HTR-8/SVneo (cell line): ENCODE measurements at regions not wholly inside any gene's neighbourhood (a gene's known extent, or its start where the extent isn't known, plus 50 kb on each side); places are given as distances from the start of the nearest gene placed in this dataset.

Experiments
- DNase-seq: peaks from one replicate; pipeline ENCODE4 v3.0.0; 2011; ENCODE audit warnings: low spot score, mixed read lengths; ENCODE audit not compliant: insufficient read length
- FAIRE-seq: peaks from 2 replicates; lab custom pipeline; 2011; peaks lifted over from hg19 to GRCh38; lab: Jason Lieb, UNC

DNA sequence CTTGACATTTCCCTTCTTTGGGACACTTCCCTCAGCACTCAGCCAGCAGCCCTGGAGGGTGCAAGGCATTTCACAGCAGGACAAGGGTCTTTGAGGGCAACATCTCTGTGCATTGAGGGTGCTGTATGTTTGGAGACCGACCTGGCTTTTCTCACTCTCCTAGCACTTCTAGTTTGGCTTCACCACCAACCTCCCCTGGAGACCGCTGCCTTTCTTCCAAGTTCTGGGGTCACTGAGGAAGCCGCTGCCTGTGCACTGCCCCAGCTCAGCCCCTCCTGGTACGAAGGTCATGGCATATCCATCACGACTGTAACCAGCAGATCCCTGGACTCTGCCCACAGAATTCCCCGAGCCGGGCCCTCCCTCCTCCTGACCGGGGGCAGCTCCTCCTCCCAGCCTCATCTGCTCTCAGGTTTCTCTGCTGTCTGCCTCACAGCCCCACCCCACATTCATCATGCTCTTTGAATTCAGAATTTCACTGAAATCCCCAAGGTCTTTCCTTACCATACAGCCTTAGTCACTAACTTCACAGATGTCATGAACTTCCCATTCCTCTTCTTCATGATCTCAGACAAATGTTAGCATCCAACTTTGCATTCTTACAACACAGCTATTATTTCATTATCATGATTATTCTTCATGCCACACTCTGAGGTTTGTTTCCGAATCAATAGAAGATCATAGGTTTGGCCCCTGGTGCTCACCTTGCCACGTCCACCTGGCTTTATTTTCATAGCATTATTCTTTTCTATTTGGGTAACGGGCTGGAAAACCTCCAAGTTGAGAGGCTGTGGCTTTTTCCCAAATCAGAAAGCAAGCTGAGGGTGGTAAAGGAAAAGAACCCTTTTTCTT lies 113.0 kb upstream of the COPS8 start:
- FAIRE-seq (peak; percentile 66), DNase-seq (peak; percentile 90)

DNA sequence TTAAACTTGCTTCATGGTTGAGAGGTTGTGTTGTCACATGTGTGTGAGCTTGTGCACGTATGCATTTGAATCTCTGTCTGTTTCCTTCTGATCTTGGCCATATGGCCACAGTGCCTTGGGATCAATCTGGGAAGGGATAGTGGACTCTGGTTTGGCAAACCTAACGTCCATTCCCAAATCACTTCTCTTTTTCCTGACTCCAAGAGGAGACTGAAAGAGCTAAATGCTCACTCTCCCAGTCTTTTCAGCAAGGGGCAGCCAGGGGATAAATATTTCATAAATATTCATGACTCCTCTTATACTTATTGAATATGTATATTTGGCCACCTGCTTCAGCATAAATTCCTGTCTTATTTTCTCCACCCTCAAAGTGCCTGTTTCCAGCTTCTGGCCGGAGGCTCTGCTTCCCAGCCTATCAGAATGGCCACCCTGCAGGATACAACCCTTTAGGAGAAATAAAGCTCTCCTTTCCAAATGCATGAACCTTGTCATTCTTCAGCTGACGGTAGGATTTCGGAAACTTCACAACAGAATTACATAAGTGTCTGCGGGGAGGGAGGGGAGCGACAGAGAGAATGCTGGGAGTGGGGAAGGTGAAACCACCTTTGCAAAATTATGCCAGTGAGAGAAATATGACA lies 112.2 kb upstream of the COPS8 start:
- DNase-seq = no peak
- FAIRE-seq = no peak

DNA sequence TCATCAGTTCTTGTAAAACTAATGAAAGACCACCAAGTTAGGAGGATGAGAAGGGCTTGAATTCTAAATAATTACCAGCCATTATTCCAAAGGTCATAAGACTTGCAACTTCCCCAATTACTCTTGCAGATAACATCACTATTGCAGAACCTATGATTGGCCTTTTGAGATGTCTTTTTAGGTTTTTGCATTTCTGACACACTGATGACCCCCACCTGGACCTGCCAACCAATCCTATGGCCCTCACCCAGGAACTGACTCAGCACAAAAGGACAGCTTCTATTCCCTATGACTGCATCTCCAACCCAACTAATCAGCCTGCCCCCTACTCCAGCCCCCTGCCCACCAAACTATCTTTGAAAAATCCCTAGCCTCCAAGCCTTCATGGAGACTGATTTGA lies 111.5 kb upstream of the COPS8 start:
- DNase-seq (no peak), FAIRE-seq (no peak)

DNA sequence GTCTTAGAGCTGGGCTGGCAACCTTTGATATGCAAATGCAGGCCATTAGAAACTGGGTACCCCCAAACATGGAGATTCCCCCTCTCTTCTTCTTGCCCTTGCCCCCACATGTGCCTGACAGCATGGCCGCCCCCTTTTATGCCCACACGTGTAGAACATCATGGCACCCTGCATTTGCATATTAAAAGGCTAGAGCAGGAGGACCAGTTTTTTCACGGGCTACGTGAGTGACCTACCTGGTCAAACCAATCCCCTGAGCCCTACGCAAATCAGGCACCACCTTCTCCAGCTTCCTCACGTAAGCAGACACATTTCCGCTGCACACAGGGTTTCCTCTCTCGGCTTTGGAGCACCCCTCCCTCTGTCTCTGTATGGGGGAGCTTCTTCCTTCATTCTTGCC lies 110.9 kb upstream of the COPS8 start:
- no peak for FAIRE-seq

DNA sequence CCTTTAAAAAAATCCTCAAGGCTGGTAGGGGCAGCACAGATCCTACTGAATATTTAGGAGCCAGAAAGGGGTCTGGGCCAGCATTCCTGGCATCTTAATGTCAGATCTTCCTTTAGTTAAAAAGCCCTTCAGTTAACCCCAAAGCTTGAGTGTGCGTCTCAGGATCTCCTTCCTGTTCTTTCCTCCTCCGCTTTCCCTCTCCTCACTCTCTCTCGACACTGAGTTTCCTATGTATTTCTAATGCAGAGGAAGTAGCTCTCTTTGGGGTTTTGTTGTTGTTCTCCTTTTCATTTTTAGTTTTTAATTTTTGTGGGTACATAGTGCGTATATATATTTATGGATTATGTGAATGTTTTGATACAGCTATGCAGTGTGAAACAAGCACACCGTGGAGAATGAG lies 109.9 kb upstream of the COPS8 start:
- no peak for DNase-seq
- FAIRE-seq = no peak

More for the DNA sequence above, 110.9 kb upstream of the COPS8 start:
- no peak for DNase-seq

DNA sequence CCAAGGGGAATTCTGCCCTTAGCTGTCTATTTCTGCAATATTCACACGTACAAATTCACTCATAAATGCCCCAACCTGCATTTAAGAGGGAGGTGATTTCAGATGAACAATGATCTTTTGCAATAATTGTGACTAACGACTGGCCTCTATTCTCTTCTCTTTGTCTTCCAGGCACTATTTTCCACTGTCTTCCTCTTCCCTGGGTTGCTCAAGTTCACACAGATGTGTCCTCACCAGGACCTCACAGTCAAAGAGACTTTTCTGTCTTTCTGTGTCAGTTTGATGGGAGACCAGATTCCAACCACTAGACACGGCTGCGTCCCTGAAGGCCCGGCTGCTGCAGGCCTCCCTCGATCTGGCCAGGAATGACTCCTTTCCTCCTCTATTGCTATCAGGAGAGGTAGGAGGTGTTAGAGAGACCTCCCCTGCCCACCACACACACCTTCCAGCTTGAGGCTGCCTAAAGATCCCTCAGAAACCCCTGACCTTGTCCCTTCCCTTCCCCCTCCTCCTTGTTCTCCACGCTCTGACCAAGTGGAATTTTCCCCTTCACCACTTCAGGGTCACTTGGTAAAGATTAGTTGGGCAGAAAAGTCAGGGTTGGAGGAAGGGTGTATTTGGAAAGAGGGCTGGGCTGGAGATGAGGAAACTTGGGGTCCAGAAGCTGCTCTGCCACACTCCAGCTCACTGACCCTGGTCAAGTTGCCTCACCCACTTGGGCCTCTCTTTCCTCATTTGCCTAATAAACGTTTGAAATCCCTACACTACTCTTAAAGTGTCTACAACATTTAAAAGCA lies 109.2 kb upstream of the COPS8 start:
- DNase-seq = no peak

DNA sequence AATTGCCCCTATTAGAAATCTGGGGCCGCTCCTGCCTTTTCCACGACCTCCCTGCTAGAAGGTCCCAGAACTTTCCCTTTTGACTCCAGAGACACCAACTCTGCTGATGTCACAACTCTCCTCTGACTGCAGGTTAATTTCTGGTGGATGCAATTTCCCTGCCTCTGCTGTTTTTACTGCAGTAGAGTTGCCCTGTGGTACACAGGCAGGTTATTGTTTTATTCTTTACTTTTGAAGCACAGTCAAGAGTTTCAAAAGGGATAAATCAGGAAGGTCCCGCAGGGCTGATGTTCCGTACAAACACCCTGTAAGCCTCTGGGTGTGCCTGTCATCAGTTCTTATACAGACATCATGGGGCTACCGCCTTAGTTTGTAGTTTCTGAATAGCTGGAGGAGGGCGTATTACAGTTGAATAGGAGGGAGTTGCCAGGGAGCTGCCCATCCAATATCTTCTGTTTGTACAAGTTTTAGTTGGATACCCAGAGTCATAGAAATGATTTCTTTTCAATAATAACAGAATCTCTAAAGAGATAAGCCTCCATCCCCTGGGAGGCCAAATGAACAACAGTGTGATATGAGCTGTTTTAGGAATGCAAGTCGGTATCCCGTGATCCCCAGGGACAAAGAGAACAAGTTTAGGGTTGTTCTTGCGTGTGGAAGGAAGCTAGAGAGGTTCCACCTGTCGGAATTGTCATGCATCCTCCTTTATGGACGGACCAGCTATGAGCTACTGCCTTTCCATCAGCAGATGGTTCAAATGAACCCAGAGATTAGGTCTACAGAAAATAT lies 108.4 kb upstream of the COPS8 start:
- DNase-seq = no peak
- no peak for FAIRE-seq

More for the DNA sequence above, 109.2 kb upstream of the COPS8 start:
- no peak for FAIRE-seq

DNA sequence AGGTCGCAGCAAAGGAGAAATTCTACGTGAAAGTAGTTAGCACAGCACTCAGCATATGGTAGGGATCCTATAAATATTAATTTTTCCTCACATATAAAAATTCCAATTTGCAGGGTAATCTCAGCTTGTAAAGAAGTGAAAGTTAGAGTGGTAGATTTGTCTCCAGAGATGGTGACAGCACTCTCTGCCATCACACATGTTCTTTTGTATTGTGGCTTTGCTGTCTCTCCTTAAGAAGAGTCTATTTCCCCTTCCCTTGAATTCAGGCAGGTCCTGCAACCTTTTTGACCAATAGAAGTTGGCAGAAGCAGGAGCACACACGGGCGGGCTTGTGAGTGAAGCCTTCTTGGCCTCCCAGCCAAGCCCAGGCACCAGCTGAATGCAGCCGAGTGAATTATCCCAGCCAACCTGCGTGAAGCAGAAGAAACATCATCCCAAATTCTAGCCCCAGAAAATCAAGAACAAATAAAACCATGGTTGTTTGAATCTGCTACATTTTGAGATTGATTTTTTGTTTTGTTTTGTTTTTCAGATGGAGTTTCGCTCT lies 107.8 kb upstream of the COPS8 start:
- DNase-seq = no peak
- FAIRE-seq = no peak

DNA sequence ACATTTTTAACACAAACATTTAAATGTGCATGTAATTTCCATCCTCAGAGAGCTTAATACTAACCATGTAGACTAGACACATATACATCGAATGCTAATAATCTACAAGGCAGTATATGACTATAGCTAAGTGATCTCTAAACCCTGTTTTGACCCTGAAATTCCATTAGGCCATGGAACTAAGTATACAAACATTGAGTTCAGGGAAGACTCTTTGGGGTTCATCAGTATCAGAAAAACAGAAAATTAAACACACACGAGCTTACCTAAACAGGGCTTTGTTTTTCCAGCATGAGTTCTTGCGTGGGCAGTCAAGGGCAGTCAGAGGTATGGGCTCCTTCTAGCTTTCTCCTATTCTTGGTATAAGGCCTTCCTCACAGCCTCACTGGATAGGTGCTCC lies 106.0 kb upstream of the COPS8 start:
- no peak for FAIRE-seq

DNA sequence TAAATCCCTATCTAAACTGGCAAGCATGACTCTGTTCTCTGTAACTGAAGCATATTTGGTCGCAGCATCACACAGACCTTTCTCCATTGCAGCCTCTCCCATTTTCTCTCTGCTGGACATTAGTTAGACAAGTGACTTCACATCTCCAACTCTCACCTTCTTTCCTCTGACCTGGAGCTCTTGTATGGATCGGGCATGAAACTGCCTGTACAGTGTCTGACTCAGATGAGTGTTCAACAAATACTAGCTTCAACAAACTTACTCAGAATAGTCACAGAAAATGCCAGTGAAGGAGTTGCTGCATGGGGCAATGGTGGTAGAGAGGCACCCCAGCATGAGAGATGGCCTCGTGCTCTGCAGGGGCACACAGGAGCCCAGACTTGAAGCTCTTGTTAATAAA lies 104.7 kb upstream of the COPS8 start:
- DNase-seq (no peak), FAIRE-seq (no peak)

More for the DNA sequence above, 106.0 kb upstream of the COPS8 start:
- DNase-seq = no peak

DNA sequence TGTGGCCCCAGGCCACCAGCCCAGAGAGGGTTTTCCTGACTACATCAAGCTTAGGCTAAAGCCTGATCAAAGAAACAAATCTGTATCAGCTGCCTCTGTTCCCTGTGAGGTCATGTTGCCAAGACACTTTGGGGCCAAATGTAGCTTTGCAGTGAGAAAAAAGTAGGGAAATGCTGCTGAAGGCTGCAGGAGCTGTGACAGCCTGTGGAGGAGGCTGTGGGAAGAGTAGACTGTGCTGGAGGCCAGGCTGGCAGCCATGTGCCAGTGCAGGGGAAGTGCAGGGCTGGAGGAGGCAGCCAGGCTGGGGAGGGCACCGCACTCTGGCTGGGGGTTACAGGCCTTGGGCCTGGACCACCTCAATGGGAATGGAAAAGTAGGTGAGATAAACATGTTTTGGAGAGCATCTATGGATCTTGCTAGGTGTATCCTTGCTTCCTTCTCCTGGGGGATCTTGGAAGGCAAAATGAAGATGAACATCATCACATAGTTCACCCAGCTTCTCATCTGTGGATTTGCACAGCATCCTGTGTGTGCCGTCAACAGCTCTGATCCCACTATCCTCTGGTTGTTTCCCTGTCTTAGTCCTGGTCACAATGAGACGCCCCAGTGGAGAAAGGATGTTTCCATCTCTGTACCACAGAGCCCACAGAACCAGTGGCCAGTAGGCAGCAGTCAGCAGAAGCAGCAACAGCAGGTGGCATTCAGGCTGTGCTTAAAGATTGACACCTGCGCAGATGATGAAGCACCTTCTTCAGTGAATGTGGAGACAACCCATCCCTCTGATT lies 103.8 kb upstream of the COPS8 start:
- no peak for DNase-seq
- no peak for FAIRE-seq

DNA sequence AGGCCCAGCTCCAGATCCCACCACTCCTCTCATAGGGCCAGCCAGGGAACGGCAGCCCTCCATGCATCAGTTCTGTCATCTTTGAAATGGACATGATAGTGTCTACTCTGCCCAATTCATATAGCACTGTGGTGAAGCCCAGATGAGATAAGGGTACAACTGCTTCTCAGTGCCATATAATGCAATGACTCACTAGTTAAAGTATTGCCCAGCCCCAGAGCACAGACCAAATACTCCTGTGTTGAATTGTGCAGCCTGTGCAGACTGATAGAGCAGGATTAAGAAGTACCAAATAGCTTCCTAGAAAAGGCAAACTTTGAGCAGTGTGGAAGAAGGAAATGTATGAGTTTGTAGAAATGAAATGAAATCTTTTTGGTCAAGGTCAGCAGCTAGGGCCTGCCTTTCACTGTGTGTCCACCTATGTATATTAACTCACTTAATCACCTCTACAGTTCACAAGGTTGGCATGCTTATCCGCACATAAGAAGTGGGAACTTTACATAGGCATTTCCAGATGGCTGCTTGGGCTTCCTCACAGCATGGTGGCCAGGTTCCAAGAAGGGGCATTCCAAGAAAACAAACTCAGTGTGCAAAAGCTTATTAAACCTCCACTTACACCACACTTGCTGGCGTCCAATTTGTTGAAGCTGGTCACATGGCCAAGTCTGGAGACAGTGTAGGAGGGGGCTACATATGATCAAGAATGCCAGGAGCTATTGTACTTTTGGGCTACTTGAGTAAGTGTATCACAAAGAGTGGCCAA lies 102.8 kb upstream of the COPS8 start:
- DNase-seq = no peak
- no peak for FAIRE-seq

DNA sequence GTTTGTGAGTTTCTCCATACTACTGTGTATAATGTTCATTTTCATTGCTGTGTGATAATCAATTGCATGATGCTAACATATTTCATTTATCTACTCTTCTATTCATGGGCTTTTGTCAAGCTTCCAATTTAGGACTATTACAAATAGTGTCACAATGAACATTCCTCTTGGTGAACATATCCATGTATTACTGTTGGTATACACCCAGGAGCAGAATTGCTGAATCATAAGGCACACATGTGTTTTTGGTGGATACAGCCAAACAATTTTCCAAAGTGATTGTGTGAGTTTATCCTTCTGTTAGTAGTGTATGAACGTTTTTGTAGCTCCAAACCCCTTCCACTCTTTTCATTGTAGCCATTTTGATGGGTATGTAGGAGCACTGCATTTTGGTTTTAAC lies 101.6 kb upstream of the COPS8 start:
- no peak for DNase-seq
- FAIRE-seq = no peak

DNA sequence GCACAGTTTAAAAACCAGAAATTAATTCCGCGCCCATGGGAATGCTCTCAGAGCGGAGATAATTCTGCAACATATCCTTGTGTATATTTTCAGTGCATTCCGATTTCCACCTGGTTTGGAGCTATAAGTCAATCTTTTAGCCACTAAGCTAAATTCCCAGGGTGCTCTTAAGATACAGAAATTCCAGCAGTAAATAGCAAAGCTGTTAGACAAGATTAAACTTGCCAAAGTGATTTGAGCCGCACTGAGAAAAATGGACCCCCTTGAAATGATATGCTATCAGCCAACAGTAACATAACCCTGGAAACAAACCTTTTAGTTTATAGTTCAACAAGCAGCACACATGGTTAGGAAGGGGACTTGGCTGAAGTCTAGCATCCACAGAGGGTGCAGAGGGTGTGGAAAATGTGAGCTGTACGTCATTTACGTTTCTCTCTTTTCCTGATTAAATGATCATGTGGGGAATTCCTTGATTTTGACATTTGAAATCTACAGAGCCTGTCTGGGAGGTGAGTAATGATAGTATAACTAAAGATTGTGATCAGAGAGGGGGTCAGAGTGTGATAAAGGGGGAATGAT lies 99.8 kb upstream of the COPS8 start:
- DNase-seq (no peak), FAIRE-seq (no peak)

DNA sequence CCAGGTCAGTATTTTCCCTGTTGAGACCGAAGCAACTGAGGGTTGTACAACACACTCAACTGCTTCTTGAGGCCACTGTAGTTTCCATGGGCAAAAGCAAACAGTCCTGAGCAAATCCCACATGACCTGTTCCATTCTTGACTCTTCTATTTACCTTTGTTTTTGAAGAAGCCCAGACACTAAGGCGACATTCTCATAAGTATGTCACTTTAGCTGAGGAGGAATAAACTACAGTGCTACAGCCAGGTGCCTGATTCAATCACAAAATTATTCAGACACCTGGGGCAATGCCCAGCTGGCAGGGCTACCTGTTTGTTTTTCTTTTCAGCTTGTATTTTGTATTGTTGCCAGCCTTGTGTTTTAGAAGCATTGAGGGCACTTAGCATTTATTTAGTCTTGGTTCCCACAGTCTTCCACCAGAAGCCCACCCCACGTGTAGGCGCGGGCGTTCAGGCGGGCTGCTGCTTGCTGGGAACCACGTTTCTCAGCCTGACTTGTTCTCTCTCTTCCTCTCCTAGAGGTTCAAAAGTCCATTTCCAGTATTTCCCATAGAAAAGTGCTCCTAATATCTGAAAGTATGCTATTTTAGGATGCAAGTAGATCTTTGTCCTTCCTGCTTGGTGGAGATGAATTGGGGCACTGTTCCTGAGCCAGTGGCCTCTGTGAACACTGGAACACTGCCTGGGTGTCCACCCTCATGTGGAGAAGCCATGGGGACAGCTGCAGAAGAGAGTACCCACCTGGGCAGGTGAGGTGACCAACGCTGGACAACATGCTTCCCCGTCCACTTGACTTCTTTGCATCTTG lies 99.0 kb upstream of the COPS8 start:
- no peak for DNase-seq
- FAIRE-seq = no peak

DNA sequence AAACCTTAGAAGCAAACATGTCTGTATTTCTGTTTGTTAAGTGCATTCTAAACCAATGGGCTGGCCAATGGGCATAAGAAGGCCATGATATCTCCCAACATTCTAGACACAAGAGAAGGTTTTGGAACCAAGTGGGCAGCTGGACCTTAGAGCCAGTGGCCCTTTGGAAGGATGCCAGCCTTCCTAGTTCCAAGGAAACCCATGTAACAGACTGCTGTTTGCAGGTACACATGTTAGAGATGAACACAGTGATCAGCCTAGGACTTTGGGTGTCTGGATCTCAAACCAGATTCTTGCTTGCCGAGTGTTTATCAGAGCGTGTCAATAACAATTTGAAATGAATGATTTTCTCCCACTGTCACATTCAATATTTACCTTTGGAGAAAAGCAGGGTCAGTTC lies 97.5 kb upstream of the COPS8 start:
- DNase-seq = no peak

More for the DNA sequence above, 97.5 kb upstream of the COPS8 start:
- FAIRE-seq = no peak
